ENCODE measurements at regions not wholly inside any gene's neighbourhood (a gene's known extent, or its start where the extent isn't known, plus 50 kb on each side); places are given as distances from the start of the nearest gene placed in this dataset.
"Not testable (repeated sequence)": the region's sequence is repeated elsewhere in the genome, so short reads cannot be mapped to it uniquely, and the experiment has no call there.

DNA sequence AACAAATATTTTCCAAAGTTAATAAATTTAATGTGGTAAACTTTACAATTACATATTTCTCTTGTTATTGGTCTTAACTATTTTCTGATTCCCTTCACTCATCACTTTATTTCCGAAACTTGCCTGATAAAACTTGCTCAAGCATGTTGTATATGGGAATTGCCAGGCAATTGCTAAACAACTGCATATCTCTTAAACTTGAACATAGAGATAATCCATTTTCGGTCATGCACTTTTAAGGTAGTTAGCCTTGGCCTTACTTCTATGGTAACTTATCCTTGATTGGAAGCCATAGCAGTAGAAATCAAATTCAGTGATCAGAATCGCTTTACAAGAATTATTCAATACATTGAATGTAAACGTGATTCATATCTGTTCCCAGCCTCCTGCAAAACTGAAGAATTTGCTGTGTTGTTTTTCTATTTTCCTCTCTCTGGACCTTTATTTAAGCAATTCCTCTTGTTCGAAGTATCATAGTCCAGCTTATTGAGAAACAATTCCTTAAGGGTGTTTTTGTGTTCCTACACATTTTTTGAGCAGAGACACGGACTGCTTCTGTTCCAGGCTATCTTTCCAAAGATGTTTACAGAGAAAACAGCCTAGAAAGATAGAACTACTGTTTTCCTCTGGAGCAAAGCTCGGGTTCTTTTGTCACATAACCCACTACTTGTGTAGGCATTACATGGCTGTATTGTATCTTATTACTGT, 674.3 kb downstream of the IRS1 start:
- DNase-seq (ENCODE audit: low read depth in 2 of 2): no peak

DNA sequence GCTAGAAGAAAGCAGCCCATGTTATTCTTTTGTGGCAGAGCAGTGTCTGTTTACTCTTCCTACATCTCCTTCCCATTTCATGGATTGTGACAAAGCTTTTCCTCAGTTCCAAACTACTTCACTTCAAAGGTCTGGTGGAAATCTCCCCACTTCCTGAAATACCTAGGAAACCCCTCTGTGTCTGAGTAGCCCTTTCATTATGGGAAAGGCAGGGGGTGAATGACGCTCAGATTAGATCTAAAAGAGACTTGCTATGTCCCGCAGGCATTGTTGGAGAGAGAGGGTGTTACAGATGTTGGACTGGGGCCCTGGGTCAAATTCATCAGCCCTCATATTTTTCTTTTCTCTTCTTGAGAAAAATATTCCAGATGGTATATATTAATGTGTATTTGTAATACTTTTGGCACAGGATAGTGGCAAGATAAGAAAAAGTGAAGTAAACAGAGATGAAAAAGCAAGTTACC, 675.0 kb downstream of the IRS1 start:
- no peak for DNase-seq (ENCODE audit: low read depth in 2 of 2)

DNA sequence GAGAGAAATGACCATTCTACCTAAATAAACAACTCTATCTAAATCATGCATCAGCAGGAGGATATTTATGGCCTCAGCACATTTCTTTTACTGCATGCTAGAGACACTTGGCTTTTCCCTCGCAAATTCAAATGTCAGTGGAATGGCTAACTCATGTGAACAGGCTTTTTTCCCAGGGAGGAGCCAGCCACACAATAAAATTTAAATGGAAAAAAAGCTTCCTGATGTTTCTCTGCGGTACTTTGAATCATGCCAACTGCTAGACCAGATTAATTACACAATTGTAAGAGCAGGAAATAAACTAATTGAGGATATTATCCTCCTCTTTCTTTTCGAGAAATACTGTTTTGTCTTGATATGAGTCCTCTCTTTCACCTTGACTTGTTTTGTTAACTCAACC, 676.3 kb downstream of the IRS1 start:
- no peak for DNase-seq (ENCODE audit: low read depth in 2 of 2)

DNA sequence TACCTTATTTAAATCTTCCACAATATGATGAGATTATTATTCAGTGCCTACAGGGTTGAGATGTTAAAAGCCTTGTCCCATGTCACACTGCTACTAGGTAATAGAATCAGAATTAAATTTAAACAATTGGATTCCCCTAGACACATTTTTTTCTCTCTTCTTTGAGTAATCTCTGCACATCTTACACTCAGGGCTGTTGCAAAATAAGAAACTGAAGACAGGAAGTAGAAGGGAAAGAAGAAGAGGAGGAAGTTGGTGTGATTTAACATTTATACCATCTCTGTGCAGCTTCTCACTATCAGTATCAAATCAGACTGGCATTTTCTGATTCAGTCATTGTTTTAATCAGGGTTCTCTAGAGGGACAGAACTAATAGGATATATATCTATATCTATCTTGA, 677.6 kb downstream of the IRS1 start:
- DNase-seq (ENCODE audit: low read depth in 2 of 2): no peak

DNA sequence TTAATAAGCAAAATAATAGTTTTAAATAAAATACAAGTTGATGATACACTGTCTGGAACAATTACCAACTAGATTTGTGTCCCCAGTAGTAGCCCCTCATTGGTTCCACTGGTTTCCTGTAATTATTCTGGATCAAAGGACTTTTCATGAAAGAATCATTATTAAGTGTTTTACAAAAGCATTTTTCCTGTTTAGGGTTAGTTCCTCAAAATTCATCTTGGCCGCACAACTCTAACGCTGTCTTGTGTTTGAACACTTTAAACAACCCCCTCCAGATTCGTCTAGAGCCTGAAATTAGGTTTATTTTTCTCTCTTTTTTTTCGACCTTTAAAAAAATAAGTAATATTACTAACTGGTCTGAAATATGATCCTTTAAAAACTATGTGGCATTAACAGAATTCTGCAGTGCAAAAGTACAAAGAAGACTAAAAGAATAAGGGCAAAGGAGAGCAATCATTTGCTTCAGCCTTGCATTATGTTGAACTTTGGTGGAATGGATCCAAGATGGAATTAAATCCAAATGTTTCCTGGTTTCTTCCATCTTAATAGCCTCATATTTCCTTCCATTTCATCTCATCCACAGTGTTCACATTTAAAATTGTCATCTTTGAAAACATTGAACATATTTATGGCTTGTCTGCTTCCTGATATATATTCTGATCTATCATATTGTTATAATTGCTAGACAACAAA, 678.4 kb downstream of the IRS1 start:
- DNase-seq (ENCODE audit: low read depth in 2 of 2): no peak

DNA sequence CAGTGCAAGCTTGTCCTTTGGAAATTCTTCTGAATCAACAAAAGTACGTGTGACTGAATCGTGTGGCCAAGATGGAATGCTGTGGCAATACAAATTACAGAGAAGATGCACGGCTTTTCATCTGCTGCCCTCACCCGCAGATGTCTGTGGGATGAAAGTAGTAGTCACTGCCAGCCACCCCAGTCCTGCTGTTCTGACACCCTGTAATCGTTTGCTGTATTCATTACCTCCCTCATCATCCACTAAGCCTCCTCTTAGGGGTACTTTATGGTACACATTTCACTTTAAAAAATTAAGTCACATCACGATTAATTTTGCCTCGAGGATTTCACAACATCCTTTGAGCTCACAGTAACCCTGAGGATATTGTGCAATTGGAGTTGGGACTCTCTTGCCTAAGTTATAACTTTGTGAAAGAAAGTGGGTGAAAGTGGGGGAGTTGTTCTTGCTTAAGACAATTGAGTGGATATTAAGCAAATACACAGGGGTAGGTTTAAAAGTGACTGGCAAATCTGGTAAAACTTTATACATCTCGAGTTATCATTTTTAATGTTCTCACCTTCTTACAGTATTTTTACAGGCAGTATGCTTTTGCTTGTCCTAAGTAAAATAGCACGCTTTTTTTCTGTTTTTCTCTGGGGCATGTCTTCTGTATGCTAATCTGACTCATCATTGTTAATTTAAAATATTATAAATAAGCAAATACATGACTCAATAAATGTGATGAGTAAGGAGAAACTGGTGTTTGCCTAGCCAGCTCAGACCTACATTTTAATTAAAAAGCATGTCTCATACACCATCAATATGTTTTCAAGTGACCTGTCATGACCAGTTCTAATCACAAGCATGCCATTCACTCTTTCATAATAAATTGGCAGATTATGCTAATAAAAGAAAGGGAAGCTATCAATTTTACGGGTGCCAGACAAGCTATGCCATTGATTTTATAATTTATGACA, 680.9 kb downstream of the IRS1 start:
- no peak for DNase-seq (ENCODE audit: low read depth in 2 of 2)

DNA sequence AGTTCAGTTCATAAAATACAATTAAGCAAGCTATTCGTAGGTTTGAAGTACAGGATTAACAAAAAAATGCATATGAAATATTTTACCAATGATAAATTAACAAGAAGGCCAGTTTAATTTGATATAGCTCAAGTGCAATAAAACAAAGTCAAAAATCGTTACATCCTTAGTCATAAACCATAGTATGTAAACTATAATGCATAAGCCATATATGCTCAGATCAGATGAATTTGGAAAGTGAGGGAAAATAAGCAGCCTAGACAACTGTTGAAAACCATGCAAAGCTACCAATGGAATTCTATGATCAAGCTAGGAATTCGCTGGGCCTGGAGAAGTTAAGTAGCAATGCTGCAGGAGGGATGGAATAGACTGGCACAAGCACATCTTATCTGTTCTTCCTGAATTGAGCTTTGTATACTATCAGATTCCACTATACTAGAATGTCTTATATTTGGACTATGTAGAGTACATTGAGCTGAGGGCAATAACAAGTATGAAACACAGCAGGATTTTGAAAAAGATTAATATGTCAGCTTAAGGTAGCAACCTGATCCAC, 682.0 kb downstream of the IRS1 start:
- DNase-seq (ENCODE audit: low read depth in 2 of 2): no peak

DNA sequence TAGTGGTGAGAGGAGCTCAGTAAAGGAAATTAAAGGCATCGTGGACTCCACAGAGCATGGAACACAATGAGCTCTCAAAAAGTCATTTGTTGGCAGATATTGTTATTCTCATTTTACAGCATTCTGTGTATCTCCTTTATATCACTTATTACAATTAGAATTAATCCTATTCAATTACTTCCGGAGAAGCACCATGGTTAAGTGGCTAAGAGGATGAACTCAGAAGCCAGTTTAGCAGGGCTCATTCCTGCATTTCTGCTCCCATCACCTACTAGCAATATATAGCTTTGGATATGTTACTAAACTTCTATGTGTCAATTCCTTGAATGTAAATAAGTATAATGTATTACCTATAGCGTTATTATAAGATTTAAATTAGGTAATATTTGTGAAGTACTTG, 683.3 kb downstream of the IRS1 start:
- no peak for DNase-seq (ENCODE audit: low read depth in 2 of 2)

DNA sequence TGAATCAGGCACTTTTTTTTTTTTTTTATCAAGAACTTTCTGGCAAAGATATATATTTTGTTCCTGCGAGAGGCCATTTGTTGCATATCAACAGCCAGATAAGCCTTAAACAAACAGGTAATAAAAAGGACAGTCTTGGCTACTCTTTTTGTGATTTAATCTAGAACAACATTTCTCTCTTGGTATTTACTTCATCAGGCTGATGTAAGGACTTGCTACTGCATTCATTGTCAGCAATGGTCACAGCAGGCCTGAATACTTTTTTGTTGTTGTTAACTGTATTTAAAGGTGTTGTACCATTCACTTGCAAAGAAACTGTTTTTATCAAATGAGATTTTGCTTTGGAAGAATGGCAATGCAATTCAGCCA, 683.8 kb downstream of the IRS1 start:
- DNase-seq (ENCODE audit: low read depth in 2 of 2): no peak

DNA sequence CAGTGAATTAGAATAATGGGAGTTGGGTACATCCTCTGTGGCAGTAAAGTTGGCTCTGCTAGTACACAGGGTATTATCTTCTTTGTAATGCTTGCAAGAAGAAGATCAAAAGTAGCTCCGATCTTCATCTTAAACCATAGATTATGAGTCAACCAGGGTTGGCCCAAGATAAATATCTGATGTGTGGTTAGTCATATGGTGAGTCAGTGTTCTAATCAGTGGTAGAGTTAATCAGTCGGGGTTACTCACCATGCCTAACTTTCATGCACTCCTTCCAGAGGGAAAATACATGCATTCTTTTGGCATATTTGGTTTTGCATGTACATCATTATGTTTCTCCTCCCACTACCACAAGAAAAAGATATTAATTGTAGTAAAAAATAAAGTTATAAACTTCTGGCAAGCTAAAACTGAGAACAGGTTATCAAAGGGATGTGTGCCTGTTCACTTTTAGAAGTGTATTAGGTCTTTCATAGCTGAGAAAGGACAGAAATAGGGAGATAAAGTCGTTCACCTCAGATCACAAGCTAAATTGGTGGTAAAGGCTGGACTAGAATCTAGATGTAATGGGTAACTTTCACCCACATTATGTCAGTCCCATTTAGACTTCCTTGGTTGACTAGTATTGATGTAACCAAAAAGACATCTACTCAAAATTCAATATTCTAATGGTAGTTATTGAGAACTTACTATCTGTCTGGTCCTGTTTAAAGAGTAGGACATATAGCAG, 684.4 kb downstream of the IRS1 start:
- DNase-seq (ENCODE audit: low read depth in 2 of 2): no peak

DNA sequence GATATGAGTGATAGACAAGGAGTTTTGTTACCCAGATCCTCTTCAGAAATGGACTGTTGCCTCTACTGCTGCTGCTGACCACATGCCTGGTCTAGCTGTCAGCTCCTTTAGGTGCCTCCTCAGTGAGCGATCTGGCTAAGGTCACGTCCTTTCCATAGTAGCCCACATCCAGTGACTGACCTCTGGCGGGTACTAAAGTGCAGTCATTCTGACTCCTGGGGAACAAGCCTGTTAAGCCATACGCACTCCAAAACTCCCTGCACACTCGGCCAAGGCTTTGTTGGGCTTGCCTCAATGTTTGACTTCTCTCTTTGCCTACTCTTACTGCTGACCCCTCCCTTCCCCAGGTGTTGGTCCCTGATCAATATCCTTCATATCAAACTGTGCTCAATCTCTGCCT, 685.2 kb downstream of the IRS1 start:
- DNase-seq (ENCODE audit: low read depth in 2 of 2): no peak

DNA sequence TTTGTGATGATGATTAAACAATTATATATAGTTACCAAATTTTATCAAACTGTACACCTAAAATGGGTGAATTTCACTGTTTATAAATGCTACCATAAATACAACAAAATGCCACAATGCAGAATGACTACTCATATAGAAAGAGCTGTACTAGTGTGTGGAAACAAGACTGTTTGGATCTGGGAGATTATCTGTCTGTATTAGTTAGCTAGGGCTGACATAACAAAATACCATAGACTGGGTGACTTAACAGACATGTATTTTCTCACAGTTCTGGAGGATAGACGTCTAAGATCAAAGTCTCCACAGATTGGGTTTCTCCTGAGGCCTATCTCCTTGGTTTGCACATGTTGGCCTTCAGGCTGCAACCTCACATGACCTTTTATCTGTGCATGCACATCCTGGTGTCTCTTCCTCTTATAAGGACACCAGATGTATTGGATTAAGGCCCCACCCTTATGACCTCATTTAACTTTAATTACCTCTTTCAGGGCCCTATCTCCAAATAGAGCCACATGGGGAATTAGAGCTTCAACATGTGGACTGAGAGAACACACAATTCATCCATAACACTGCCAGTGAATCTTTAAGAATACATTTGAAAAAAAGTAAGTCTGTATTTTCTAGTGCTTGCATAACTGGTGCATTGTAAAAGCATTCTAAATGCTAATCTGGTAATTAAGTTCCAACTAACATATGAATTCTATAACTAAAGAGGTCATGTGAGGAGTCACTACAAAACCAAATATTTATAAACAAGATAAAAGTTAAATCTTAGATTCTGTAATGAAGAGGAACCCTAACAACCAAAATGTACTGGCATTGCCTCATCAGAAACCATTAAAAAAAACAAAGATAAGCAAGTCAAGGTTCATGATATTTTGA, 699.6 kb downstream of the NYAP2 start:
- no peak for DNase-seq (ENCODE audit: low read depth in 2 of 2)

DNA sequence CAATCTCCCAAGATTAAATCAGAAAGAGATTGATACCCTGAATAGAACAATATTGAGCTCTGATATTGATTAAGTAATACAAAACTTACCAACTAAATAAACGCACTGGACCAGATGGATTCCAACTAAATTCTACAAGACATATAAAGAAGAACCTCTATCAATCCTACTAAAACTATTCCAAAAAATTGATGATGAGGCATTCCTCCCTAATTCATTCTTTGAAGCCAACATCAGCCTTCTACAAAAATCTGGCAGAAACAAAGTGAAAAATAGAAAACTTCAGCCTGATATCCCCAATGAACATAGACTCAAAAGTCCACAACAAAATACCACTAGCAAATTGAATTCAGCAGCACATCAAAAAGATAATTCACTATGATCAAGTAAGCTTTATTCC, 695.5 kb downstream of the NYAP2 start:
- no peak for DNase-seq (ENCODE audit: low read depth in 2 of 2)

DNA sequence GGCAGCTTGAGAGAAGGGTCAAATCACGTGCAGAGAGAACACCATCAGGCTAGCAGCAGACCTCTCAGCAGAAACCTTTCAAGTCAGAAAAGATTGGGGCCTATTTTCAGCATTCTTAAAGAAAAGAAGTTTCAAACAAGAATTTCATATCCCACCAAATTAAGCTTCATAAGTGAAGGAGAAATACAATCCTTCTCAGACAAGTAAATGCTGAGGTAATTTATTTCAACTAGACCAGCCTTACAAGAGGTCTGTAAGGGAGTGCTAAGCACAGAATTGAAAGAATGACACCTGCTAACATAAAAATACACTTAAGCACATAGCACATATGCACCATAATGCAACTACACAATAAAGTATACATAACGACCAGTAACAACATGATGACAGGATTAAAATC, 693.9 kb downstream of the NYAP2 start:
- DNase-seq (ENCODE audit: low read depth in 2 of 2): no peak

DNA sequence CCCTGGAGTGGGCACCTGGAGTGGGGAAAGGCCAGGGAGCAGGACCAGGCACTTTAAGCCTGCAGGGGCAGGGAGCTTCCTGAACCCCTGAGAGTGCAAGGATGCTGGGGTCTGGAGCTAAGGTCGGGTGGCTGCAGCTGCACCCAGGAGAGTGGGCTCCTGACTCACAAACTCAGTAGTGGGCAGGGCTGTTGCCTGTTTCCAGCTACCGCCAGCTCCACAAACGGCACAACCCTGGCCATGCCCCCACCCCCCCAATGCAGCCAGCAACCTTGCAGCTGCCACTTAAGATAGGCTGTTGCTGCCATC, 688.8 kb downstream of the NYAP2 start:
- DNase-seq (ENCODE audit: low read depth in 2 of 2): no peak

DNA sequence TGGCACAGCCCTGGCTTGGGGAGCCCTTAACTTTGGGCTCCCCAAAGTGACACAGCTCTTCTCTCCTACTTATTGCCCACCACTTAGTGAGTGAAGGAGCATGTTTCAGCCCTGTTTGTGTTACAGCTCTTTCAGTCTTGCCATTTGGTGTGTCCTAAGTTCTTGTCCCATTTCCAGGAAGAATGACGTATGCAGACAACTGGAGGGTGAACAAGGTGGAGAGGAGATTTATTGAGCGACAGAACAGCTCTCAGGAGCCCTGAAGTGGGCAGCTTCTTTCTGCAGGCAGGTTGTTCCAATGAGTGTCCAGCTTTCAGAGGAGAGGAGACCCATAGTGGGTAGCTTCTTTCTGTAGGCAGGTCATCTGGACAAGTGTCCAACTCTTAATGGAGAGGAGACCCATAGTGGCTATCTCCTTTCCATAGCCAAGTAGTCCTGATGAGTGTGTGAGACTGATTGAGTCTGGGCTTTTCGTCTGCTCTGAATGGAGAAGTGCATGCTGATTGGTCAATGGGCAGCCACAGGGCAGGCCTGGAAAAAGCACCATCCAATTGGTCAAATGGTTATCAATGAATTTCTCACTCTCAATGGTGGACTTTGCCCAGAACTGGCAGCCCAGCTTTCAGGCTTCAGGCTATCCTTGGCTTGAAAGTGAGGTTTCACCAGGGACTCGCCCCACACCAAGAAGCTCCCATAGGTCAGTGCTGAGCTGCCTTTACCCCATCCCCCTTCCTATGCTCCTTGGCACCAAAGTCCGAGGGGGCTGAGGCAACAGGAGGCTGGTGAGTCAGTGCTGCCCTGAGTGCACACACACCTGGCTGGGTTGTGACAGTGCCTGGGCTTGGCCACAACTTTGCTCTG, 688.2 kb downstream of the NYAP2 start:
- no peak for DNase-seq (ENCODE audit: low read depth in 2 of 2)

DNA sequence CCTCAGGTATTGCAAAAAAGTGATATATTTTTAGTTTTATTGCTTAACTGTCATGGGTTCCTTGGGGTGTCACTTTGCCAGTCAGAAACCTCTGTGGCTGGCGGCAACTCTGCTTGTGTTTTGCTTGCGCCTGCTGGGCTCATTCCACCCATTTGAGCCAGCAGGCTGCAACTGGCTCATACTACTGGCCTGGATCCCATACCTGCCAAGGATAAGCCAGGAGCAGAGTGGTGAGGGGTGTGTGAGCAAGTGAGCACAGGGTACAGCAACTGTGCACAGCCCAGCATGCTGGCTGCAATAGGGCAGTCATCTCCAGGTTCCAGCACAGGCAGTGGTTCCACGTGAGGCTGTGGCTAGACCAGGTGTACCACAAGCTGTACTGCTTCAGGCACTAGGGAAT, 687.5 kb downstream of the NYAP2 start:
- DNase-seq (ENCODE audit: low read depth in 2 of 2): no peak

DNA sequence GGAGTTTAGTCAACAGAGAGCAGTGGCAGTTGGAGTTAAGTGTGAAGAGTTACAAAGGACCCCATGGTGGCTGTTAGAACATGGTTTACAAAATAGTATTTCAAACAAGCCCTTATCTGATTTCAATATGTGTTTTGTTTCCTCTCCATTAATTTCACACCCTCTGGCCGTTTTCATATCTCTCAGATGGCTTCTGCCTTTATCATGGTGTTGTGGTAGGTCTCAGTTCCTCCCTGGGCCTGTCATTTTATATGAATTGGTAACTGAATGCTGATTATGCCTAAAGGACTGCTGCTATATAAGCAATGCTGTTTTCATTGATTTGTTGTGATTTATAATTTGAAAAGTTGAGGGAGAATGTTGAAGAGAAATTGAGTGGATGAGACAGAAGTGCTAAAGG, 686.7 kb downstream of the NYAP2 start:
- no peak for DNase-seq (ENCODE audit: low read depth in 2 of 2)

DNA sequence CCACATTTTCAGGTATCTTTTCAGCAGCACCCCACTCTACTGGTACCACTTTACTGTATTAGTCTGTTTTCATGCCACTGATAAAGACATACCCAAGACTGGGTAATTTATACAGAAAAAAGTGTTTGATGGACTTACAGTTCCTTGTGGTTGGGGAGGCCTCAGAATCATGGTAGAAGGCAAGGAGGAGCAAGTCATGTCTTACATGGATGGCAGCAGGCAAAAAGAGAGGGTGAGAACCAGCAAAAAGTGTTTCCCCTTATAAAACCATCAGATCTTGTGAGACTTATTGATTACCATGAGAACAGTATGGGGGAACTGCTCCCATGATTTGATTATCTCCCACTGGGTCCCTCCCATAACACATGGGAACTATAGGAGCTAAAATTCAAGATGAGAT, 685.9 kb downstream of the NYAP2 start:
- DNase-seq (ENCODE audit: low read depth in 2 of 2): not testable (repeated sequence)

DNA sequence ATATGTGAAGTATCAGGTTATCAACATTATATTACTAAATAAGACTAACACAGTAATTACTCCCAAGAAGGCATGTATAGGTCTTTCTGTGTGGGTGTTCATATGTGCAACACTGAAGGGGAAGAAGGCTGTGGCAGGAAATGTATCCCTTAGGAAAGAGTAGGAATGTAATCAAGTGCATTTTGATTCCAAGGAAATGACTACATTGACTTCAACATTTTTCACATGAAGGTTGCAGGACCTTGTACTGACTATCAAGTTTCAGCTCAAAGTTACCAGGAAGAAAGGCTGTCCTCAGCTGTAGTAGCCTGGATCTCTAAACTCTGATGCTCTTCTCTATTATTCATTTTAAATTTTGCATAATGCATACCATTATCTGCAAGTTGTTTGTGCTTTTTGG, 680.8 kb downstream of the NYAP2 start:
- DNase-seq (ENCODE audit: low read depth in 2 of 2): no peak

All from stimulated activated CD4-positive, alpha-beta T cell treated with anti-CD3 and anti-CD28 coated beads, Interleukin-12 subunit alpha, Interleukin-12 subunit beta, amount 100 ng/mL, for 24 hours (primary cell).